Superior temporal gyrus (tissue), 1 donor: ENCODE measurements at regions not wholly inside any gene's neighbourhood (a gene's known extent, or its start where the extent isn't known, plus 50 kb on each side); places are given as distances from the start of the nearest gene placed in this dataset.
A peak's percentile ranks its signal among the peaks of the same experiment; 100 is the strongest.
"Not testable (repeated sequence)": the region's sequence is repeated elsewhere in the genome, so short reads cannot be mapped to it uniquely, and the experiment has no call there.

Source experiments
- DNase-seq: peaks from one replicate; pipeline ENCODE4 v3.0.0-alpha.2; 2016; ENCODE audit errors: extremely low spot score

DNA sequence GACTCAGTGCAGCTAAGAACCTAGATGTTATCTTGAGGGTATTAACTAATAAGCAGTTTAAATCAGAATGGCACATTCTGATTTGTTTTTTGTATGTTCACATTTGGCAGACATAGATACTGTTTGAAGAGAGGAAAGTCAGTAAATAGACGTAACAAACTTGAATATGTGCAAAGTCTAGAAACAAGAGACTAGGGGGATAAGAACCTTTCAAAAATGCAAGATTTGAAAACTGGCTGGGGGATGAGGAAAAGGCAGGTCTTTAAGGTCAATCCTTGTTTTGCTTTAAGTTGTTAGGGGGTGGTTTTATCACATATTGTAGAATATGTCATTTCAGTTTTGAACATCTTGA is 136.5 kb downstream of the ZNF92 start:
- DNase-seq, result peak; percentile 8

DNA sequence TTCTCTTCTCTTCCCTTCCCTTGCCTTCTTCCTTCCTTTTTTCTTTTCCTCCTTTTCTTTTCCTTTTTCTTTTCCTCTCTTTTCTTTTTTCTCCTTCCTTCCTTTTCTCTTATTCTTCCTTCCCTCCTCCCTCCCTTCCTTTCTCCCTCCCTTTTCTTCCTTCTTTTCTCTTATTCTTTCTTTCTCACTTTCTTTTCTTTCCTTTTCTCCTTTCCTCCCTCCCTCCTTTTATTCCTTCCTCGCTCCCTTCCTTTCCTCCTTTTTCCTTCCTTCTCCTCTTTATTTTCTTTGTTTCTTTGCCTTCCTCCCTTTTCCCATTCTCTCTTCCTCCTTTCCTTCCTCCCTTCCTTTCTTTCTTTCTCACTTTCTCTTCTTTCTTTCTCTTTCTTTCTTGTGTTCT is 146.1 kb downstream of the ZNF92 start:
- DNase-seq, result not testable (repeated sequence)

GRCh38 chr7:65545465-65546161 is 172.0 kb downstream of the ZNF92 start:
- not testable (repeated sequence) for DNase-seq

- DNase-seq, result not testable (repeated sequence)
These were observed 176.2 kb downstream of the ZNF92 start for GRCh38 chr7:65549589-65550443.

- DNase-seq, result not testable (repeated sequence)
These were observed 176.8 kb downstream of the ZNF92 start for GRCh38 chr7:65550444-65550809.

DNA sequence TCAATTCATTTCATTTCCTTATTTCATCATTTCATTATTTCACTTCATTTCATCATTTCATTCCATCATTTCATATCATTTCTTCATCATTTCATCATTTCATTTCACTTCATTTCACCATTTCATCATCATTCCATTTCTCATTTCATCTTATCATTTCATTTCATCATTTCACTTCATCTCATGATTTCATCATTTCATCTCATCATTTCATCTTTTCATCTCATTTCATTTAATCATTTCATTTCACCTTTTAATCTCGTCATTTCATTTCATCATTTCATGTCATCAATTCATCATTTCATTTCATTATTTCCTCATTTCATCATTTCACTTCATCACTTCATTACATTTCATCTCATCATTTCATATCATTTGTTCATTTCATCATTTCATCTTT is 177.4 kb downstream of the ZNF92 start:
- DNase-seq, result not testable (repeated sequence)

DNA sequence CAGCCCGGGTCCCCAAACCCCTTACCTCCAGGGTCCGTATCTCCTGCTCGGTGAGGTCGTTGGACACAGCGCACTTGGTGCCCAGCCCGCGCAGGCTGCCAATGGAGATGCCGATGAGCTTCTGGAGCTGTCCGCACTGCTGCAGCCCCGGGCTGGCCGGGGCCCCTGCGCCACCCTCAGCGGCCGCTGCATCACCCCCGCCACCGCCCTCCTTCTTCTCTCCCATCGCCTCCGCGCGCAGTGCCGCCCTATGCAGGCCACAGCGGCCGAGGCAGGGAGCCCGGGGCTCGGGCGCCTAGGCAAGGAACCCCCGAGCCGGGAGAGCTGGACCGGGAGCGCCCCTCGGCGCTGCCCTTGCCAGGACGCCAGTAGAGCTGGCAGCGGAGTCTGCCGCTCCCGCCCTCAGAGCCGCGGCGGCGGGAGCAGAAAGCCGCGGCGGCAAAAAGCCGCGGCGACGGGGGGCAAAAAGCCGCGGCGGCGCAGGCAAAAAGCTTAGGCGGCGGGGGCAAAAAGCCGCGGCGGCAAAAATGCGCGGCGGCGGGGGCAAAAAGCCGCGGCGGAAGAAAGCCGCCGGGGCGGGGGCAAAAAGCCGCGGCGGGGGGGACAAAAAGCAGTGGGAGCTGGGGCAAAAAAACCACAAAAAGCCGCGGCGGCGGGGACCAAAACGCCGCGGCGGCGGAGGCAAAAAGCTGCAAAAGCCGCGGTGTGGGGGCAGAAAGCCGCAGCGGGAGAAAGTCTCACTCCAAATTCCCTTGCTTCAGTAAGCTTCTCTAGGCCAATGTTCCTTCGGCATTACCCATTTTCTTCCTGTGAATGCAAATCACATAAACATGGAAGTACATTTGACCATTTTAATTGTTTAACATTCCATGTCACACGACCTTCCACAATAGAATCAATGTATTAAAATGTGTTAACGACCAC is 181.2 kb downstream of the ZNF92 start:
- not testable (repeated sequence) for DNase-seq

DNA sequence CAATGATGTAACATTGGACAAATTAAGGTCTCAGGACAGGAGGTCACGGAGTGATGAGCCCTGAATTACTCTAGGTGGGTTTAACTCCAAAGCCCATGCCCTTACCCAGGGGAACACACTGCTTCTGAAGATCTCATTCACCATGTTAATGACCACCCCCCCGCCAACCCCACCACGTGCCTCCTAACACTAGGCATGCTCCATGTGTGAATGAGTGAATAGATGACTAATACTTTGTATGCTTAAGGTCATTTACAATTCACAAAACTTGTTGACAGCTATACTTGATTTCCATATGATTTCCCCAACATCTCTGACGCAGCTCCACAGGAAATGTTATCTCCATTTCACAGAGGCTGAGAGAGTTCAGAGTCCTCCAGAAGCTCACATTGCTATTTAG is 184.9 kb downstream of the ZNF92 start:
- not testable (repeated sequence) for DNase-seq

GRCh38 chr7:65561786-65562372 is 188.2 kb downstream of the ZNF92 start:
- DNase-seq, result not testable (repeated sequence)

GRCh38 chr7:65562522-65562921 is 188.9 kb downstream of the ZNF92 start:
- not testable (repeated sequence) for DNase-seq

DNA sequence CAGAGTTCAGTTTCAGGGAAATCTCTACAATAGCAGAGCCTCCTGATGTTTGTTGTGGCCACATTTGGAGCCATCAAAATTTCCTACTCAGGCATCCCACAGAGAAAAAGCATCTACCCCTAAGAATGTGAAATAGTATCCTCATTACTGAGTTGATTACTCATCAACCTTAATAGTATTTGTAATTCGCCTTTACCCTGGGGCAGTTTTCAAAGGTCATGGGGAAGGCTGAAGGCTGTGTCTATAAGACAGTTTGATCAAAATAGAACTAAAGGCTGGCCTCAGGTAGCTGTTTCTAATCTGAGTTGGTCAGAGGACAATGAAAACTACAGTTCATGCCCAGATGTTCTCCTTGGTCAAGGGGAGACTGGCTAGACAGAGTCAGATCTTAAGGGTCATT is 189.7 kb downstream of the ZNF92 start:
- not testable (repeated sequence) for DNase-seq

DNA sequence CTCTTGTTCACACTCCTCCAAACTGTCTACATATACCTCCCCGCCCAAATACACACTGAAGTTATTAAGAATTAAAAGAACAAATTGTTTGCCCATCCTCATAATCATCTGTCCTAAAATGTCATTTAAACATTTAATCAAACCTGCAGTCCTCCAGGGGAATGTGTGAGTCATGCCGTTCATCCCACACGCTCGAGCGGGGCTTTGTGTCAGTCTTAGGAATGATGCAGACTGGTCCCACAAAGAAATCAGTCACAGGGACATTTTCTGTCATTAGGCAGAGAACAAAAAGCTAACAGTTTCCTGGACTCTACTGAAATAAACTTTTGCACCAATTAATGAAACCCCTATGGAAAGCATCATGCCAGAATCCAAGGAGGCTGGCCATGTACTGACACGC is 194.6 kb downstream of the ZNF92 start:
- not testable (repeated sequence) for DNase-seq

DNA sequence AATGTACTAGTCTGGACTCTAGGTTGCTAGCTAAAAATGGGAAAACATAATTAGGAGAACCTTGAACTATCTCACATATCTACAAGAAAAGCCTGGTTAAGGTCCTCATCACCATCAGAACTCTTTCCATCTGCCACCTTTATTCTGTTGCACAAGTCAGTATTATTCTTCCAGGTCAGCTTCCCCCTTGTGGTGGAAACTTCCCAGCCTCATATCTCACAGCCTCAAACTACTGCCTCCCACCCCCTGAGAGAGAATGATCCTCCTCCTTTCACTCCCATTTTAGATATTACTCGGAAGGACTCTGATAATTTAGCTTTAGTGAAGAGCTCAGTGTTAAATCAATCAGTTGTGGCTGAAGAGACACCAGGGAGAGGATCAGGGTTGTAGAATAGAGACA is 197.3 kb downstream of the ZNF92 start:
- DNase-seq, result not testable (repeated sequence)

GRCh38 chr7:65572581-65572980 is 198.9 kb downstream of the ZNF92 start:
- DNase-seq, result not testable (repeated sequence)

DNA sequence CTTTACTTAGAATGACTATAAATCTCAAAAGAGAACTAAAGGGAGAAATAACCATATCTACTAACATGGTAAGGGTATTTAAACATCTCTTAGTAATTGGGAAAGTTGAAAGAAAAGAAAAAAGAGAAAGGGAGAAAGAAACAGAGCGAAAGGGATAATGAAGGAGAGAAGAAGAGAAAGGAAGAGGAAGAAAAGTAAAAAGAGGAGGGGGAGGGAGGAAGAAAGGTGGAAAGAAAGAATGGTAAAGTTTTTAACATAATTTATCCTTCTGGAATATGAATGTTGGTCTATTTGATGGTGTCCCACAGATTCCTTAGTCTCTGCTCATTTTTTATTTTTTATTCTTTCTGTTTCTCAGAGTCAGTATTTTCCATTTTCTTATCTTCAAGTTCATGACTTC is 202.7 kb downstream of the ZNF92 start:
- DNase-seq, result not testable (repeated sequence)

GRCh38 chr7:65582518-65583119 is 209.0 kb downstream of the ZNF92 start:
- DNase-seq, result not testable (repeated sequence)

GRCh38 chr7:65602495-65602894 is 228.8 kb downstream of the ZNF92 start:
- DNase-seq, result not testable (repeated sequence)

GRCh38 chr7:65609131-65609530 is 235.5 kb downstream of the ZNF92 start:
- no peak for DNase-seq

- not testable (repeated sequence) for DNase-seq
These were observed 240.1 kb downstream of the ZNF92 start for GRCh38 chr7:65613644-65614289.

GRCh38 chr7:65616111-65616510 is 242.5 kb downstream of the ZNF92 start:
- DNase-seq, result not testable (repeated sequence)

DNA sequence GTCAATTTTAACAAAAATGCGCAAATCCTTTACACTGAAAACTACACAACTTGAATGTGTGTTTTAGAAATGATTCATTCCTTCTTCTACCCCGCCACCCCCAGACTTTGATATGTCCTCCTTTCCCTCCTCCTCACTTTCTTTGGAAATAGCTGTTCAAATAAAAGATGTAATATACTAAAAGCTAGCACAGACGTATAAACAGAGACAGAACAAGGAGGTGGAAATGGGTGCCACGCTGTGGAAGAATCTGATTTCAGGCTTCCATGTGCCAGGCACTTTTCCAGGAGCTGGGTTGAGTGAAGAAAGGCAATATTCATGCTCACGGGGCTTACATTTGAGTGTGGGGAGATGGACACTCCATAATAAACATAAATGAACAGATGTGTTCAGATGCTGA is 246.6 kb downstream of the ZNF92 start:
- DNase-seq, result not testable (repeated sequence)
